HEK293 (cell line): ENCODE measurements at regions not wholly inside any gene's neighbourhood (a gene's known extent, or its start where the extent isn't known, plus 50 kb on each side); places are given as distances from the start of the nearest gene placed in this dataset.
"Not testable (repeated sequence)": the region's sequence is repeated elsewhere in the genome, so short reads cannot be mapped to it uniquely, and the experiment has no call there.

Experiments used
- CTCF ChIA-PET: fragments of 350-600 bp; formaldehyde crosslinking; extraction: SDS; loops from one replicate; lab custom pipeline; 2021; ENCODE audit warnings: antibody characterized with exemption; lab: Yijun Ruan, JAX
- POLR2A ChIA-PET: fragments of 300-600 bp; formaldehyde crosslinking; extraction: SDS; loops from one replicate; lab custom pipeline; 2020; ENCODE audit warnings: antibody characterized with exemption, inconsistent platforms; lab: Yijun Ruan, JAX
- H3K27ac ChIP-seq: fragments of 200-500 bp; sonication (Bioruptor generic); 2 replicates; pipeline ENCODE4 v1.5.1; 2014; ENCODE audit warnings: low read depth, low read length, control low read depth, inconsistent platforms; ENCODE audit errors: extremely low read depth
- H3K36me3 ChIP-seq, 2 experiments: fragments of 200-500 bp in 1 of 2; sonication (Bioruptor generic) in 1 of 2; 1 replicate in 1 of 2; 2 replicates in 1 of 2; pipeline ENCODE4 v1.5.1; 2014 to 2017; ENCODE audit warnings: inconsistent platforms in 2 of 2, low read length in 2 of 2; ENCODE audit not compliant: control insufficient read depth in 2 of 2, insufficient read depth in 1 of 2
- H3K4me1 ChIP-seq: fragments of 200-500 bp; sonication (Bioruptor generic); 2 replicates; pipeline ENCODE4 v1.5.1; 2014; ENCODE audit warnings: mild to moderate bottlenecking, low read length, inconsistent platforms; ENCODE audit not compliant: control insufficient read depth, insufficient read depth
- H3K4me3 ChIP-seq: 2 replicates; pipeline ENCODE4 v1.5.1; 2011; ENCODE audit warnings: low read depth, mild to moderate bottlenecking, control low read depth, low read length, moderate library complexity
- H3K9me3 ChIP-seq: fragments of 200-500 bp; sonication (Bioruptor generic); 2 replicates; pipeline ENCODE4 v1.5.1; 2014; ENCODE audit warnings: low read depth, low read length, inconsistent platforms; ENCODE audit not compliant: control insufficient read depth, insufficient read depth
- BCL11A ChIP-seq: fragments of 450-650 bp; formaldehyde crosslinking; IDR thresholded peaks from 2 replicates; pipeline ENCODE4 v1.5.1; 2016; ENCODE audit warnings: low read depth, missing biosample characterization, missing genetic modification characterization
- EGR2 ChIP-seq: fragments of 450-650 bp; formaldehyde crosslinking; IDR thresholded peaks from 2 replicates; pipeline ENCODE4 v1.5.1; 2016; ENCODE audit warnings: low read depth, missing biosample characterization, missing genetic modification characterization
- GLIS2 ChIP-seq: fragments of 450-650 bp; formaldehyde crosslinking; IDR thresholded peaks from 2 replicates; pipeline ENCODE4 v1.5.1; 2016; ENCODE audit warnings: missing biosample characterization, missing genetic modification characterization
- KLF9 ChIP-seq: fragments of 450-650 bp; formaldehyde crosslinking; IDR thresholded peaks from 2 replicates; pipeline ENCODE4 v1.5.1; 2016; ENCODE audit warnings: missing biosample characterization, missing genetic modification characterization, low read depth
- SETDB1 ChIP-seq: IDR thresholded peaks from one replicate; pipeline ENCODE4 v1.6.1; 2017; ENCODE audit warnings: mild to moderate bottlenecking, low read length, moderate library complexity, mixed read lengths; ENCODE audit not compliant: insufficient read length
- SP7 ChIP-seq: fragments of 450-650 bp; formaldehyde crosslinking; IDR thresholded peaks from 2 replicates; pipeline ENCODE4 v1.5.1; 2016; ENCODE audit warnings: missing biosample characterization, missing genetic modification characterization
- ZBTB7A ChIP-seq: fragments of 450-650 bp; formaldehyde crosslinking; IDR thresholded peaks from 2 replicates; pipeline ENCODE4 v1.5.1; 2016; ENCODE audit warnings: low read depth, missing biosample characterization, missing genetic modification characterization
- ZIC2 ChIP-seq: fragments of 450-650 bp; formaldehyde crosslinking; IDR thresholded peaks from 2 replicates; pipeline ENCODE4 v1.5.1; 2016; ENCODE audit warnings: missing biosample characterization, missing genetic modification characterization
- ZNF132 ChIP-seq: fragments of 450-650 bp; formaldehyde crosslinking; IDR thresholded peaks from 2 replicates; pipeline ENCODE4 v1.5.1; 2017; ENCODE audit warnings: missing biosample characterization, missing genetic modification characterization, borderline replicate concordance
- ZNF133 ChIP-seq: fragments of 450-650 bp; formaldehyde crosslinking; IDR thresholded peaks from 2 replicates; pipeline ENCODE4 v1.5.1; 2016; ENCODE audit warnings: missing biosample characterization, missing genetic modification characterization
- ZNF138 ChIP-seq: fragments of 450-650 bp; formaldehyde crosslinking; IDR thresholded peaks from 2 replicates; pipeline ENCODE4 v1.5.1; 2016; ENCODE audit warnings: missing biosample characterization, missing genetic modification characterization, borderline replicate concordance
- ZNF174 ChIP-seq: fragments of 450-650 bp; formaldehyde crosslinking; IDR thresholded peaks from 2 replicates; pipeline ENCODE4 v1.5.0; 2017; ENCODE audit warnings: missing biosample characterization, mild to moderate bottlenecking, missing genetic modification characterization
- ZNF292 ChIP-seq: fragments of 450-650 bp; formaldehyde crosslinking; IDR thresholded peaks from 2 replicates; pipeline ENCODE4 v1.5.1; 2016; ENCODE audit warnings: low read depth, missing biosample characterization, missing genetic modification characterization, borderline replicate concordance
- ZNF324 ChIP-seq: fragments of 450-650 bp; formaldehyde crosslinking; IDR thresholded peaks from 2 replicates; pipeline ENCODE4 v1.5.1; 2016; ENCODE audit warnings: missing biosample characterization, missing genetic modification characterization
- ZNF416 ChIP-seq: fragments of 450-650 bp; formaldehyde crosslinking; IDR thresholded peaks from 2 replicates; pipeline ENCODE4 v1.5.1; 2016; ENCODE audit warnings: missing biosample characterization, missing genetic modification characterization
- ZNF529 ChIP-seq: fragments of 450-650 bp; formaldehyde crosslinking; IDR thresholded peaks from 2 replicates; pipeline ENCODE4 v1.5.1; 2017; ENCODE audit warnings: missing genetic modification characterization, missing biosample characterization; ENCODE audit not compliant: insufficient replicate concordance
- ZNF560 ChIP-seq: fragments of 450-650 bp; formaldehyde crosslinking; IDR thresholded peaks from 2 replicates; pipeline ENCODE4 v1.5.1; 2017; ENCODE audit warnings: missing biosample characterization, missing genetic modification characterization, borderline replicate concordance
- ZNF76 ChIP-seq: fragments of 450-650 bp; formaldehyde crosslinking; IDR thresholded peaks from 2 replicates; pipeline ENCODE4; 2016; ENCODE audit warnings: low read depth, missing biosample characterization, missing genetic modification characterization, borderline replicate concordance
- ZNF843 ChIP-seq: fragments of 450-650 bp; formaldehyde crosslinking; IDR thresholded peaks from 2 replicates; pipeline ENCODE4 v1.5.1; 2016; ENCODE audit warnings: missing biosample characterization, missing genetic modification characterization
- TF ChIP-seq, protein P1 (sequence below): fragments of 450-650 bp; formaldehyde crosslinking; IDR thresholded peaks from 2 replicates; pipeline ENCODE4 v1.5.0; 2017; ENCODE audit warnings: missing biosample characterization, missing genetic modification characterization, borderline replicate concordance
- TF ChIP-seq, protein P2 (sequence below): fragments of 450-650 bp; formaldehyde crosslinking; IDR thresholded peaks from 2 replicates; pipeline ENCODE4 v1.5.1; 2016; ENCODE audit warnings: missing biosample characterization, missing genetic modification characterization, low read depth
- TF ChIP-seq, protein P3 (sequence below): fragments of 450-650 bp; formaldehyde crosslinking; IDR thresholded peaks from 2 replicates; pipeline ENCODE4 v1.5.1; 2016; ENCODE audit warnings: missing biosample characterization, missing genetic modification characterization
- TF ChIP-seq, protein P4 (sequence below): fragments of 450-650 bp; formaldehyde crosslinking; conservative IDR thresholded peaks from 2 replicates; pipeline ENCODE4 v1.5.1; 2016; ENCODE audit warnings: low read depth, missing biosample characterization, missing genetic modification characterization

DNA sequence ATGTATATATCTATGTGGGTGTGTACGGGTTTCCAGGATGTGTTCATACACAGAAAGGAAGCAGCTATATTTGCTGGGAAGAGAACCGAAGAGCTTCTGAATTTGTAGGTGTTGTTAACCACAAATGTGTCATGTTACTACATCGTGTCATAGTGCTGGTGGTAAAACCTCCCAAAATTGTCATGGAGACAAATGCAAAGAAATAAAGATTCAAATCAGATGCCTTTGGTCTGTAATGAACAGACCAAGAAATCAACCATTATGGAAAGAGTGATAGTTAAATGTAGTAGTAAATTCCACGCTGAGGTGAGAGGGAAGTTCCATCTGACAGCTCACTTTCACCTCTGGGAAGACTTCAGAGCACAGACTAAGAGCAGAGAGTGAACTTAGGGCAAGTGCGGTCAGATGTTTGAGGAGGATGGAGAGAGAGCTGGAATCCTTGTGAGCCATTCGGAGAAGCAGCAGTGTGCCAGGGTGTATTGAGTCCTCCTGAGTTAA, 487.5 kb downstream of the TMEM121 start:
- CTCF ChIA-PET: interaction anchor here (0.6 kb wide), 1 partner anchor 80 kb away, joined by 4 read pairs; no protein-coding TSS in a partner anchor
- H3K9me3 ChIP-seq: no peaks in the 10 kb centered on the region
- TF ChIP-seq ZNF560 (tag by site-specific recombination): no peak
- TF ChIP-seq ZNF416 (tag by site-specific recombination): no peak
- TF ChIP-seq, protein P1, sequence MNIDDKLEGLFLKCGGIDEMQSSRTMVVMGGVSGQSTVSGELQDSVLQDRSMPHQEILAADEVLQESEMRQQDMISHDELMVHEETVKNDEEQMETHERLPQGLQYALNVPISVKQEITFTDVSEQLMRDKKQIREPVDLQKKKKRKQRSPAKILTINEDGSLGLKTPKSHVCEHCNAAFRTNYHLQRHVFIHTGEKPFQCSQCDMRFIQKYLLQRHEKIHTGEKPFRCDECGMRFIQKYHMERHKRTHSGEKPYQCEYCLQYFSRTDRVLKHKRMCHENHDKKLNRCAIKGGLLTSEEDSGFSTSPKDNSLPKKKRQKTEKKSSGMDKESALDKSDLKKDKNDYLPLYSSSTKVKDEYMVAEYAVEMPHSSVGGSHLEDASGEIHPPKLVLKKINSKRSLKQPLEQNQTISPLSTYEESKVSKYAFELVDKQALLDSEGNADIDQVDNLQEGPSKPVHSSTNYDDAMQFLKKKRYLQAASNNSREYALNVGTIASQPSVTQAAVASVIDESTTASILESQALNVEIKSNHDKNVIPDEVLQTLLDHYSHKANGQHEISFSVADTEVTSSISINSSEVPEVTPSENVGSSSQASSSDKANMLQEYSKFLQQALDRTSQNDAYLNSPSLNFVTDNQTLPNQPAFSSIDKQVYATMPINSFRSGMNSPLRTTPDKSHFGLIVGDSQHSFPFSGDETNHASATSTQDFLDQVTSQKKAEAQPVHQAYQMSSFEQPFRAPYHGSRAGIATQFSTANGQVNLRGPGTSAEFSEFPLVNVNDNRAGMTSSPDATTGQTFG (tag by site-specific recombination): no peak
- no peak for TF ChIP-seq ZNF843 (tag by site-specific recombination)
- TF ChIP-seq, protein P2, sequence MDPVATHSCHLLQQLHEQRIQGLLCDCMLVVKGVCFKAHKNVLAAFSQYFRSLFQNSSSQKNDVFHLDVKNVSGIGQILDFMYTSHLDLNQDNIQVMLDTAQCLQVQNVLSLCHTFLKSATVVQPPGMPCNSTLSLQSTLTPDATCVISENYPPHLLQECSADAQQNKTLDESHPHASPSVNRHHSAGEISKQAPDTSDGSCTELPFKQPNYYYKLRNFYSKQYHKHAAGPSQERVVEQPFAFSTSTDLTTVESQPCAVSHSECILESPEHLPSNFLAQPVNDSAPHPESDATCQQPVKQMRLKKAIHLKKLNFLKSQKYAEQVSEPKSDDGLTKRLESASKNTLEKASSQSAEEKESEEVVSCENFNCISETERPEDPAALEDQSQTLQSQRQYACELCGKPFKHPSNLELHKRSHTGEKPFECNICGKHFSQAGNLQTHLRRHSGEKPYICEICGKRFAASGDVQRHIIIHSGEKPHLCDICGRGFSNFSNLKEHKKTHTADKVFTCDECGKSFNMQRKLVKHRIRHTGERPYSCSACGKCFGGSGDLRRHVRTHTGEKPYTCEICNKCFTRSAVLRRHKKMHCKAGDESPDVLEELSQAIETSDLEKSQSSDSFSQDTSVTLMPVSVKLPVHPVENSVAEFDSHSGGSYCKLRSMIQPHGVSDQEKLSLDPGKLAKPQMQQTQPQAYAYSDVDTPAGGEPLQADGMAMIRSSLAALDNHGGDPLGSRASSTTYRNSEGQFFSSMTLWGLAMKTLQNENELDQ: no peak
- TF ChIP-seq ZNF133 (tag by site-specific recombination): no peak
- TF ChIP-seq ZNF138: no peak
- no peak for TF ChIP-seq ZNF76 (tag by site-specific recombination)
- TF ChIP-seq ZBTB7A: no peak
- TF ChIP-seq ZIC2: no peak
- TF ChIP-seq, protein P3, sequence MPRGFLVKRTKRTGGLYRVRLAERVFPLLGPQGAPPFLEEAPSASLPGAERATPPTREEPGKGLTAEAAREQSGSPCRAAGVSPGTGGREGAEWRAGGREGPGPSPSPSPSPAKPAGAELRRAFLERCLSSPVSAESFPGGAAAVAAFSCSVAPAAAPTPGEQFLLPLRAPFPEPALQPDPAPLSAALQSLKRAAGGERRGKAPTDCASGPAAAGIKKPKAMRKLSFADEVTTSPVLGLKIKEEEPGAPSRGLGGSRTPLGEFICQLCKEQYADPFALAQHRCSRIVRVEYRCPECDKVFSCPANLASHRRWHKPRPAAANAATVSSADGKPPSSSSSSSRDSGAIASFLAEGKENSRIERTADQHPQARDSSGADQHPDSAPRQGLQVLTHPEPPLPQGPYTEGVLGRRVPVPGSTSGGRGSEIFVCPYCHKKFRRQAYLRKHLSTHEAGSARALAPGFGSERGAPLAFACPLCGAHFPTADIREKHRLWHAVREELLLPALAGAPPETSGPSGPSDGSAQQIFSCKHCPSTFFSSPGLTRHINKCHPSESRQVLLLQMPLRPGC: no peak
- TF ChIP-seq BCL11A (tag by site-specific recombination): no peak
- TF ChIP-seq EGR2 (tag by site-specific recombination): no peak
- no peak for TF ChIP-seq GLIS2 (tag by site-specific recombination)
- no peak for TF ChIP-seq ZNF292
- TF ChIP-seq SP7 (tag by site-specific recombination): no peak

GRCh38 chr14:106017952-106018351, 491.6 kb downstream of the TMEM121 start:
- POLR2A ChIA-PET, H3K9me3 ChIP-seq, H3K4me1 ChIP-seq, H3K36me3 ChIP-seq, H3K27ac ChIP-seq, H3K4me3 ChIP-seq: not testable (repeated sequence)
- CTCF ChIA-PET: interaction anchor here (0.6 to 1.6 kb wide), 2 partner anchors 13 to 15 kb away, joined by 3 to 4 read pairs; no protein-coding TSS in a partner anchor

More for the DNA sequence above, 487.5 kb downstream of the TMEM121 start:
- POLR2A ChIA-PET: no interaction called here
- H3K4me3 ChIP-seq: no peak overlapping the region
- H3K4me1 ChIP-seq: no peaks in the 10 kb centered on the region
- H3K27ac ChIP-seq: no peak overlapping the region
- no peaks in the 10 kb centered on the region for H3K36me3 ChIP-seq

- ChIA-PET POLR2A (no interaction called here), CTCF (no interaction called here)
- Histone ChIP-seq H3K4me1 (no peaks in the 10 kb centered on the region), H3K4me3 (no peak overlapping the region), H3K9me3 (no peaks in the 10 kb centered on the region), H3K36me3 (no peaks in the 10 kb centered on the region), H3K27ac (no peak overlapping the region)
- TF ChIP-seq ZNF529 (tag by site-specific recombination) (no peak), ZNF132 (tag by site-specific recombination) (no peak), ZNF174 (tag by site-specific recombination) (no peak), ZNF324 (tag by site-specific recombination) (no peak), ZNF416 (tag by site-specific recombination) (no peak), KLF9 (tag by site-specific recombination) (no peak), SETDB1 (no peak)
- TF ChIP-seq, protein P4, sequence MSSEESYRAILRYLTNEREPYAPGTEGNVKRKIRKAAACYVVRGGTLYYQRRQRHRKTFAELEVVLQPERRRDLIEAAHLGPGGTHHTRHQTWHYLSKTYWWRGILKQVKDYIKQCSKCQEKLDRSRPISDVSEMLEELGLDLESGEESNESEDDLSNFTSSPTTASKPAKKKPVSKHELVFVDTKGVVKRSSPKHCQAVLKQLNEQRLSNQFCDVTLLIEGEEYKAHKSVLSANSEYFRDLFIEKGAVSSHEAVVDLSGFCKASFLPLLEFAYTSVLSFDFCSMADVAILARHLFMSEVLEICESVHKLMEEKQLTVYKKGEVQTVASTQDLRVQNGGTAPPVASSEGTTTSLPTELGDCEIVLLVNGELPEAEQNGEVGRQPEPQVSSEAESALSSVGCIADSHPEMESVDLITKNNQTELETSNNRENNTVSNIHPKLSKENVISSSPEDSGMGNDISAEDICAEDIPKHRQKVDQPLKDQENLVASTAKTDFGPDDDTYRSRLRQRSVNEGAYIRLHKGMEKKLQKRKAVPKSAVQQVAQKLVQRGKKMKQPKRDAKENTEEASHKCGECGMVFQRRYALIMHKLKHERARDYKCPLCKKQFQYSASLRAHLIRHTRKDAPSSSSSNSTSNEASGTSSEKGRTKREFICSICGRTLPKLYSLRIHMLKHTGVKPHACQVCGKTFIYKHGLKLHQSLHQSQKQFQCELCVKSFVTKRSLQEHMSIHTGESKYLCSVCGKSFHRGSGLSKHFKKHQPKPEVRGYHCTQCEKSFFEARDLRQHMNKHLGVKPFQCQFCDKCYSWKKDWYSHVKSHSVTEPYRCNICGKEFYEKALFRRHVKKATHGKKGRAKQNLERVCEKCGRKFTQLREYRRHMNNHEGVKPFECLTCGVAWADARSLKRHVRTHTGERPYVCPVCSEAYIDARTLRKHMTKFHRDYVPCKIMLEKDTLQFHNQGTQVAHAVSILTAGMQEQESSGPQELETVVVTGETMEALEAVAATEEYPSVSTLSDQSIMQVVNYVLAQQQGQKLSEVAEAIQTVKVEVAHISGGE: no peak
Measured at GRCh38 chr14:106021832-106022231, 495.4 kb downstream of the TMEM121 start.
